H9 (cell line): ENCODE measurements at regions not wholly inside any gene's neighbourhood (a gene's known extent, or its start where the extent isn't known, plus 50 kb on each side); places are given as distances from the start of the nearest gene placed in this dataset.
"Not testable (repeated sequence)": the region's sequence is repeated elsewhere in the genome, so short reads cannot be mapped to it uniquely, and the experiment has no call there.

Source experiments
- DNase-seq: peaks from one replicate; pipeline ENCODE4 v3.0.0-alpha.2; 2017
- H2AFZ ChIP-seq: one replicate; pipeline ENCODE4 v1.6.1; 2013; ENCODE audit warnings: mild to moderate bottlenecking, low read length, control low read depth, moderate library complexity
- H2AK5ac ChIP-seq: 2 replicates; pipeline ENCODE4 v1.6.1; 2013; ENCODE audit warnings: low read length, control low read depth, mixed read lengths; ENCODE audit not compliant: insufficient read length
- H2BK120ac ChIP-seq: one replicate; pipeline ENCODE4 v1.6.1; 2013; ENCODE audit warnings: low read depth, mild to moderate bottlenecking, low read length, control low read depth, inconsistent platforms; ENCODE audit not compliant: poor library complexity, severe bottlenecking
- H2BK12ac ChIP-seq: 2 replicates; pipeline ENCODE4 v1.6.1; 2013; ENCODE audit warnings: low read length, control low read depth, mixed read lengths, low read depth; ENCODE audit not compliant: insufficient read length
- H2BK15ac ChIP-seq: 2 replicates; pipeline ENCODE4 v1.6.1; 2013; ENCODE audit warnings: low read depth, low read length, control low read depth
- H2BK20ac ChIP-seq: one replicate; pipeline ENCODE4 v1.6.1; 2013; ENCODE audit warnings: low read depth, mild to moderate bottlenecking, low read length, control low read depth, inconsistent platforms; ENCODE audit not compliant: poor library complexity, severe bottlenecking
- H2BK5ac ChIP-seq: 2 replicates; pipeline ENCODE4 v1.6.1; 2013; ENCODE audit warnings: low read length, control low read depth, mixed read lengths; ENCODE audit not compliant: insufficient read length
- H3K14ac ChIP-seq: 2 replicates; pipeline ENCODE4 v1.6.1; 2013; ENCODE audit warnings: low read length, control low read depth; ENCODE audit not compliant: insufficient read depth
- H3K18ac ChIP-seq: 2 replicates; pipeline ENCODE4 v1.6.1; 2013; ENCODE audit warnings: low read depth, mild to moderate bottlenecking, mixed read lengths, low read length, control low read depth; ENCODE audit not compliant: insufficient read length
- H3K23ac ChIP-seq: 2 replicates; pipeline ENCODE4 v1.6.1; 2013; ENCODE audit warnings: low read length, control low read depth, mixed read lengths, low read depth; ENCODE audit not compliant: insufficient read length
- H3K23me2 ChIP-seq: 2 replicates; pipeline ENCODE4 v1.6.1; 2013; ENCODE audit warnings: low read depth, mild to moderate bottlenecking, mixed read lengths, low read length, control low read depth; ENCODE audit not compliant: insufficient read length, poor library complexity, severe bottlenecking
- H3K27ac ChIP-seq: 2 replicates; pipeline ENCODE4 v1.5.1; 2013; ENCODE audit warnings: low read length, control low read depth, mixed read lengths, low read depth; ENCODE audit not compliant: insufficient read length
- H3K27me3 ChIP-seq: 2 replicates; pipeline ENCODE4 v1.6.1; 2013; ENCODE audit warnings: low read length, control low read depth, inconsistent platforms; ENCODE audit not compliant: insufficient read depth
- H3K4ac ChIP-seq: 2 replicates; pipeline ENCODE4 v1.6.1; 2013; ENCODE audit warnings: low read depth, mild to moderate bottlenecking, control low read depth, inconsistent platforms, low read length, moderate library complexity
- H3K4me1 ChIP-seq: 2 replicates; pipeline ENCODE4 v1.6.1; 2013; ENCODE audit warnings: low read length, control low read depth, inconsistent platforms; ENCODE audit not compliant: insufficient read depth
- H3K4me2 ChIP-seq: 2 replicates; pipeline ENCODE4 v1.6.1; 2013; ENCODE audit warnings: low read length, control low read depth, mixed read lengths; ENCODE audit not compliant: insufficient read length, insufficient read depth
- H3K56ac ChIP-seq: 2 replicates; pipeline ENCODE4 v1.6.1; 2013; ENCODE audit warnings: low read depth, mild to moderate bottlenecking, mixed read lengths, low read length, control low read depth; ENCODE audit not compliant: insufficient read length
- H3K79me1 ChIP-seq: 2 replicates; pipeline ENCODE4 v1.6.1; 2013; ENCODE audit warnings: low read depth, mild to moderate bottlenecking, moderate library complexity, low read length, control low read depth, inconsistent platforms; ENCODE audit not compliant: insufficient read depth, poor library complexity, severe bottlenecking
- H3K79me2 ChIP-seq: 2 replicates; pipeline ENCODE4 v1.6.1; 2013; ENCODE audit warnings: low read length, control low read depth, inconsistent platforms; ENCODE audit not compliant: insufficient read depth
- H3K9ac ChIP-seq: 2 replicates; pipeline ENCODE4 v1.6.1; 2013; ENCODE audit warnings: low read length, control low read depth, mixed read lengths; ENCODE audit not compliant: insufficient read length; ENCODE audit errors: extremely low read depth
- H3K9me3 ChIP-seq: one replicate; pipeline ENCODE4 v1.6.1; 2013; ENCODE audit warnings: low read depth, low read length, inconsistent platforms; ENCODE audit not compliant: control insufficient read depth
- H3T11ph ChIP-seq: one replicate; pipeline ENCODE4 v1.6.1; 2013; ENCODE audit warnings: mild to moderate bottlenecking, low read length, control low read depth, inconsistent platforms
- H4K20me1 ChIP-seq: one replicate; pipeline ENCODE4 v1.6.1; 2013; ENCODE audit not compliant: control insufficient read depth, insufficient read length, insufficient read depth
- H4K5ac ChIP-seq: 2 replicates; pipeline ENCODE4 v1.6.1; 2013; ENCODE audit warnings: low read depth, mild to moderate bottlenecking, mixed read lengths, low read length, control low read depth; ENCODE audit not compliant: insufficient read length
- H4K8ac ChIP-seq: replicated peaks from 2 replicates; pipeline ENCODE4 v1.6.1; 2013; ENCODE audit warnings: low read length, control low read depth, mixed read lengths, low read depth; ENCODE audit not compliant: insufficient read length
- H4K91ac ChIP-seq: 2 replicates; pipeline ENCODE4 v1.6.1; 2013; ENCODE audit warnings: low read depth, mild to moderate bottlenecking, moderate library complexity, mixed read lengths, low read length, control low read depth; ENCODE audit not compliant: insufficient read length
- H3K27ac Mint-ChIP-seq, 3 experiments: 2 replicates in 2 of 3; 3 replicates in 1 of 3; pipeline ENCODE4 v1.8.0; 2020 to 2021; ENCODE audit warnings: mixed read lengths in 3 of 3, mild to moderate bottlenecking in 1 of 3, moderate library complexity in 1 of 3
- H3K27me3 Mint-ChIP-seq: 2 replicates; pipeline ENCODE4 v1.8.0; 2021; ENCODE audit warnings: low read depth, mild to moderate bottlenecking, moderate library complexity, mixed read lengths
- H3K36me3 Mint-ChIP-seq, 3 experiments: 2 replicates in 2 of 3; 3 replicates in 1 of 3; pipeline ENCODE4 v1.8.0; 2020 to 2021; ENCODE audit warnings: low read depth in 3 of 3, mixed read lengths in 3 of 3; ENCODE audit not compliant: insufficient read depth in 1 of 3
- H3K4me1 Mint-ChIP-seq, 2 experiments: 2 replicates each; pipeline ENCODE4 v1.8.0; 2020; ENCODE audit warnings: mixed read lengths in 2 of 2
- H3K4me3 Mint-ChIP-seq, 2 experiments: 2 replicates in 1 of 2; 3 replicates in 1 of 2; pipeline ENCODE4 v1.8.0; 2020 to 2021; ENCODE audit warnings: mild to moderate bottlenecking in 2 of 2, mixed read lengths in 2 of 2, moderate library complexity in 1 of 2
- H3K9me3 Mint-ChIP-seq, 2 experiments: 2 replicates in 1 of 2; 3 replicates in 1 of 2; pipeline ENCODE4 v1.8.0; 2020; ENCODE audit warnings: mild to moderate bottlenecking in 2 of 2, mixed read lengths in 2 of 2, moderate library complexity in 1 of 2
- CTCF ChIP-seq: fragments of 200-600 bp; sonication (generic); conservative IDR thresholded peaks from 3 replicates; pipeline ENCODE4 v1.8.0; 2021; ENCODE audit warnings: antibody characterized with exemption, mild to moderate bottlenecking
- WGBS: extraction: QIAGEN DNeasy Blood & Tissue Kit; methylation state at CpG from one replicate; pipeline ENCODE4 v1.1.7; 2013; ENCODE audit warnings: missing lambda C conversion rate, low lambda C conversion rate, mixed read lengths; ENCODE audit not compliant: insufficient read length; ENCODE audit errors: extremely low coverage; 5-methylcytosine and 5-hydroxymethylcytosine counted together

GRCh38 chrX:116526010-116526409 is 63.2 kb upstream of the CT83 start:
- no peaks in the 10 kb centered on the region for H3K9me3 ChIP-seq
- WGBS: no CpG with 5 or more reads among the region's 3 CpGs

GRCh38 chrX:116520280-116520679 is 57.5 kb upstream of the CT83 start:
- not testable (repeated sequence) for H3K23ac ChIP-seq, H3K27me3 Mint-ChIP-seq, H3K4me1 ChIP-seq, H3K79me1 ChIP-seq, H3K56ac ChIP-seq, H4K8ac ChIP-seq, H3K4ac ChIP-seq, H2BK120ac ChIP-seq, H3K27ac ChIP-seq, H2AFZ ChIP-seq, H2BK5ac ChIP-seq, H3K9me3 ChIP-seq, H2BK12ac ChIP-seq, H3T11ph ChIP-seq, H3K36me3 Mint-ChIP-seq, H3K23me2 ChIP-seq, H4K5ac ChIP-seq, H3K27me3 ChIP-seq, H2BK20ac ChIP-seq, H3K4me1 Mint-ChIP-seq, H3K4me2 ChIP-seq, H2BK15ac ChIP-seq, H4K20me1 ChIP-seq, H3K18ac ChIP-seq, H4K91ac ChIP-seq, DNase-seq, H3K9me3 Mint-ChIP-seq, H3K79me2 ChIP-seq, H2AK5ac ChIP-seq
- H3K9ac ChIP-seq: peak overlapping the region; percentile 48
- H3K4me3 Mint-ChIP-seq: peak overlapping the region; percentile 56 to 92
- H3K27ac Mint-ChIP-seq: peak overlapping the region in 2 of 3 experiments; percentile 94 to 98; a peak in 4 of 7 replicates
- no CpG with 5 or more reads among the region's 18 CpGs for WGBS
- peak overlapping the region; percentile 21 for H3K14ac ChIP-seq

More at GRCh38 chrX:116526010-116526409, 63.2 kb upstream of the CT83 start:
- DNase-seq: no peak
- no peak overlapping the region for H3K56ac ChIP-seq
- H3K27me3 Mint-ChIP-seq: no peaks in the 10 kb centered on the region
- H3K14ac ChIP-seq: no peak overlapping the region
- peaks cover 0 to 2% (median 0%) of the 10 kb centered on the region in 3 experiments; a peak in 1 of 7 replicates for H3K36me3 Mint-ChIP-seq
- H3K4me3 Mint-ChIP-seq: no peak overlapping the region
- no peak for TF ChIP-seq CTCF
- H2AK5ac ChIP-seq: no peak overlapping the region
- no peaks in the 10 kb centered on the region for H4K20me1 ChIP-seq
- H3K23me2 ChIP-seq: no peaks in the 10 kb centered on the region
- H2BK12ac ChIP-seq: no peak overlapping the region
- no peak overlapping the region for H3K23ac ChIP-seq
- no peak overlapping the region for H3T11ph ChIP-seq
- no peak overlapping the region for H4K5ac ChIP-seq
- H2BK5ac ChIP-seq: no peak overlapping the region
- no peaks in the 10 kb centered on the region for H3K4me1 ChIP-seq
- H3K79me1 ChIP-seq: no peaks in the 10 kb centered on the region
- H2AFZ ChIP-seq: no peak overlapping the region
- no peak overlapping the region for H3K27ac Mint-ChIP-seq
- no peak overlapping the region for H3K27ac ChIP-seq
- no peak overlapping the region for H4K91ac ChIP-seq
- H3K79me2 ChIP-seq: no peaks in the 10 kb centered on the region
- H3K9ac ChIP-seq: no peak overlapping the region
- peaks cover 3 to 5% of the 10 kb centered on the region in 2 experiments; a peak in 2 of 5 replicates for H3K9me3 Mint-ChIP-seq
- H2BK120ac ChIP-seq: no peak overlapping the region
- H3K4me2 ChIP-seq: no peak overlapping the region
- H3K4me1 Mint-ChIP-seq: peaks cover 0 to 2% of the 10 kb centered on the region in 2 experiments; a peak in 1 of 4 replicates
- H2BK20ac ChIP-seq: no peak overlapping the region
- no peak overlapping the region for H2BK15ac ChIP-seq
- no peak overlapping the region for H3K18ac ChIP-seq
- no peak overlapping the region for H4K8ac ChIP-seq
- no peaks in the 10 kb centered on the region for H3K27me3 ChIP-seq
- H3K4ac ChIP-seq: no peak overlapping the region
